H1 (cell line): ENCODE measurements at regions not wholly inside any gene's neighbourhood (a gene's known extent, or its start where the extent isn't known, plus 50 kb on each side); places are given as distances from the start of the nearest gene placed in this dataset.

Source experiments
- CTCF ChIA-PET: fragments of 300-600 bp; sonication (Branson Sonifier 250); formaldehyde crosslinking; loops from one replicate; lab custom pipeline; 2021; ENCODE audit not compliant: partially characterized antibody; lab: Charles Lee
- POLR2A ChIA-PET: fragments of 300-600 bp; sonication (Branson Sonifier 250); formaldehyde crosslinking; loops from one replicate; lab custom pipeline; 2021; ENCODE audit warnings: inconsistent platforms; ENCODE audit not compliant: partially characterized antibody; lab: Charles Lee
- DNase-seq, 2 experiments: peaks; one replicate each; pipeline versions ENCODE4 v3.0.0 to v3.0.0-alpha.2; 2010 to 2022; ENCODE audit warnings: low spot score in 2 of 2, low read depth in 1 of 2, mixed read lengths in 1 of 2
- FAIRE-seq: peaks from 2 replicates; lab custom pipeline; 2011; peaks lifted over from hg19 to GRCh38; lab: Jason Lieb, UNC
- H2AFZ ChIP-seq: 2 replicates; pipeline ENCODE4 v1.8.1; 2012; ENCODE audit warnings: low read length, inconsistent platforms
- H2AK5ac ChIP-seq: 2 replicates; pipeline ENCODE4 v1.6.1; 2013; ENCODE audit warnings: low read depth, low read length
- H2BK120ac ChIP-seq: replicated peaks from 2 replicates; pipeline ENCODE3; 2013; ENCODE audit warnings: low read depth, low read length, inconsistent platforms
- H2BK12ac ChIP-seq: 2 replicates; pipeline ENCODE4 v1.6.1; 2013; ENCODE audit warnings: low read depth, low read length
- H2BK15ac ChIP-seq: 2 replicates; pipeline ENCODE4 v1.6.1; 2013; ENCODE audit warnings: low read length
- H2BK20ac ChIP-seq: 2 replicates; pipeline ENCODE4 v1.6.1; 2013; ENCODE audit warnings: low read length
- H2BK5ac ChIP-seq: 2 replicates; pipeline ENCODE4 v1.6.1; 2013; ENCODE audit warnings: low read depth, low read length
- H3K14ac ChIP-seq: 2 replicates; pipeline ENCODE4 v1.6.1; 2013; ENCODE audit warnings: inconsistent platforms; ENCODE audit not compliant: insufficient read length
- H3K18ac ChIP-seq: 2 replicates; pipeline ENCODE4 v1.6.1; 2013; ENCODE audit warnings: low read length; ENCODE audit errors: extremely low read depth
- H3K23ac ChIP-seq: 2 replicates; pipeline ENCODE4 v1.6.1; 2013; ENCODE audit warnings: inconsistent platforms; ENCODE audit not compliant: insufficient read length
- H3K23me2 ChIP-seq: 2 replicates; pipeline ENCODE4 v1.6.1; 2013; ENCODE audit warnings: low read depth, low read length
- H3K27ac ChIP-seq: 2 replicates; pipeline ENCODE4 v1.6.1; 2011; ENCODE audit warnings: low read depth, low read length, inconsistent platforms
- H3K27me3 ChIP-seq, 4 experiments: replicated peaks in 1 of 4; 1 replicate in 1 of 4; 2 replicates in 3 of 4; pipeline versions ENCODE4 v1.6.1 to v1.8.1; 2011 to 2013; ENCODE audit warnings: low read length in 3 of 4, mild to moderate bottlenecking in 3 of 4, inconsistent platforms in 2 of 4, mixed read lengths in 2 of 4, moderate library complexity in 1 of 4; ENCODE audit not compliant: control insufficient read depth in 3 of 4, insufficient read depth in 3 of 4; ENCODE audit errors: extremely low read depth in 1 of 4
- H3K36me3 ChIP-seq, 4 experiments: 2 replicates each; pipeline versions ENCODE4 v1.6.1 to v1.8.1; 2011 to 2013; ENCODE audit warnings: mild to moderate bottlenecking in 4 of 4, low read length in 3 of 4, moderate library complexity in 2 of 4, control low read depth in 1 of 4, inconsistent platforms in 1 of 4; ENCODE audit not compliant: insufficient read depth in 4 of 4, control insufficient read depth in 2 of 4
- H3K4ac ChIP-seq: replicated peaks from 2 replicates; pipeline ENCODE3; 2013; ENCODE audit warnings: low read length, low read depth, mixed read lengths, inconsistent platforms; ENCODE audit not compliant: insufficient read length
- H3K4me1 ChIP-seq, 4 experiments: replicated peaks in 1 of 4; 1 replicate in 1 of 4; 2 replicates in 3 of 4; pipeline versions ENCODE4 v1.6.1 to v1.8.1; 2011 to 2013; ENCODE audit warnings: low read length in 3 of 4, inconsistent platforms in 2 of 4, mixed read lengths in 1 of 4; ENCODE audit not compliant: insufficient read depth in 4 of 4, control insufficient read depth in 3 of 4
- H3K4me2 ChIP-seq, 2 experiments: 2 replicates each; pipeline versions ENCODE4 v1.6.1 to v1.8.1; 2011 to 2013; ENCODE audit warnings: low read depth in 2 of 2, low read length in 2 of 2, control low read depth in 1 of 2, inconsistent platforms in 1 of 2, mild to moderate bottlenecking in 1 of 2; ENCODE audit not compliant: insufficient read depth in 1 of 2
- H3K4me3 ChIP-seq, 4 experiments: fragments of 200-600, 300-600 bp in 1 of 4; sonication (generic), shearing (Covaris generic), sonication (Bioruptor Twin) in 1 of 4; 2 replicates each; pipeline versions ENCODE4 v1.5.1 to v1.8.1; 2011 to 2016; ENCODE audit warnings: low read length in 4 of 4, low read depth in 3 of 4, control low read depth in 2 of 4, inconsistent platforms in 2 of 4, mild to moderate bottlenecking in 2 of 4, mixed read lengths in 1 of 4, moderate library complexity in 1 of 4; ENCODE audit not compliant: insufficient read depth in 2 of 4; ENCODE audit errors: extremely low read depth in 1 of 4
- H3K56ac ChIP-seq: replicated peaks from 2 replicates; pipeline ENCODE3; 2013; ENCODE audit warnings: low read depth, mild to moderate bottlenecking, mixed read lengths, low read length, inconsistent platforms; ENCODE audit not compliant: insufficient read length
- H3K79me1 ChIP-seq: 2 replicates; pipeline ENCODE4 v1.6.1; 2013; ENCODE audit warnings: low read depth, low read length, control low read depth
- H3K79me2 ChIP-seq, 2 experiments: 2 replicates each; pipeline versions ENCODE4 v1.6.1 to v1.8.1; 2012 to 2013; ENCODE audit warnings: low read length in 2 of 2, mild to moderate bottlenecking in 2 of 2, inconsistent platforms in 1 of 2; ENCODE audit not compliant: insufficient read depth in 2 of 2, control insufficient read depth in 1 of 2
- H3K9ac ChIP-seq, 4 experiments: replicated peaks in 1 of 4; 1 replicate in 1 of 4; 2 replicates in 3 of 4; pipeline versions ENCODE4 v1.6.1 to v1.8.1; 2011 to 2013; ENCODE audit warnings: low read depth in 3 of 4, low read length in 3 of 4, control low read depth in 2 of 4, mild to moderate bottlenecking in 2 of 4, moderate library complexity in 2 of 4, inconsistent platforms in 1 of 4; ENCODE audit errors: extremely low read depth in 1 of 4
- H3K9me3 ChIP-seq, 2 experiments: 2 replicates each; pipeline versions ENCODE4 v1.6.1 to v1.8.1; 2012 to 2013; ENCODE audit warnings: mild to moderate bottlenecking in 2 of 2, moderate library complexity in 2 of 2, control low read depth in 1 of 2, inconsistent platforms in 1 of 2, low read depth in 1 of 2, low read length in 1 of 2, mixed read lengths in 1 of 2; ENCODE audit not compliant: insufficient read depth in 2 of 2
- H4K20me1 ChIP-seq, 2 experiments: replicated peaks in 1 of 2; 2 replicates each; pipeline versions ENCODE3 to v1.8.1; 2011 to 2013; ENCODE audit warnings: inconsistent platforms in 2 of 2, low read length in 2 of 2, mild to moderate bottlenecking in 1 of 2; ENCODE audit not compliant: insufficient read depth in 2 of 2, control insufficient read depth in 1 of 2
- H4K5ac ChIP-seq: 2 replicates; pipeline ENCODE4 v1.6.1; 2013; ENCODE audit warnings: low read length, low read depth, mixed read lengths, inconsistent platforms; ENCODE audit not compliant: insufficient read length
- H4K8ac ChIP-seq: 2 replicates; pipeline ENCODE4 v1.8.0; 2013; ENCODE audit warnings: mild to moderate bottlenecking, moderate library complexity, low read length, inconsistent platforms; ENCODE audit not compliant: insufficient read depth; ENCODE audit errors: extremely low read depth
- H4K91ac ChIP-seq: replicated peaks from 2 replicates; pipeline ENCODE3; 2013; ENCODE audit warnings: low read length, mixed read lengths, inconsistent platforms; ENCODE audit not compliant: insufficient read length
- ASH2L ChIP-seq: fragments of 200-600, 300-600 bp; sonication (generic); IDR thresholded peaks from one replicate; pipeline ENCODE4 v1.7.1; 2017; ENCODE audit warnings: low read length
- JUN ChIP-seq: IDR thresholded peaks from 2 replicates; pipeline ENCODE4 v1.6.1; 2011; ENCODE audit warnings: low read depth, mild to moderate bottlenecking, improper control_type of control experiment, low read length
- NRF1 ChIP-seq: IDR thresholded peaks from 2 replicates; pipeline ENCODE4 v1.6.1; 2011; ENCODE audit warnings: mild to moderate bottlenecking, low read depth, low read length, improper control_type of control experiment
- PHF8 ChIP-seq: fragments of 200-600 bp; sonication (generic); conservative IDR thresholded peaks from 2 replicates; pipeline ENCODE4 v1.7.1; 2012; ENCODE audit warnings: low read depth, mild to moderate bottlenecking, inconsistent platforms, low read length, moderate library complexity
- SIRT6 ChIP-seq: IDR thresholded peaks from one replicate; pipeline ENCODE4 v1.7.1; 2012; ENCODE audit warnings: low read length, inconsistent platforms
- TBP ChIP-seq: IDR thresholded peaks from 2 replicates; pipeline ENCODE4 v1.6.1; 2011; ENCODE audit warnings: low read depth, low read length, improper control_type of control experiment
- YY1 ChIP-seq: IDR thresholded peaks from 2 replicates; pipeline ENCODE4 v1.6.1; 2011; ENCODE audit warnings: low read depth, mild to moderate bottlenecking, low read length
- WGBS, 2 experiments: shearing (Covaris generic) in 1 of 2; methylation state at CpG; one replicate each; pipeline versions ENCODE4 v1.1.6 to v1.1.7; 2013 to 2015; ENCODE audit warnings: low lambda C conversion rate in 2 of 2, mixed read lengths in 2 of 2, inconsistent platforms in 1 of 2, low coverage in 1 of 2, missing lambda C conversion rate in 1 of 2; ENCODE audit not compliant: insufficient replicate concordance in 2 of 2, insufficient coverage in 1 of 2, insufficient read length in 1 of 2; ENCODE audit errors: extremely low coverage in 1 of 2, missing lambda C conversion rate in 1 of 2; 5-methylcytosine and 5-hydroxymethylcytosine counted together
- TF ChIP-seq, protein P1 (sequence below): IDR thresholded peaks from 2 replicates; pipeline ENCODE4 v1.6.1; 2012; ENCODE audit warnings: inconsistent platforms

DNA sequence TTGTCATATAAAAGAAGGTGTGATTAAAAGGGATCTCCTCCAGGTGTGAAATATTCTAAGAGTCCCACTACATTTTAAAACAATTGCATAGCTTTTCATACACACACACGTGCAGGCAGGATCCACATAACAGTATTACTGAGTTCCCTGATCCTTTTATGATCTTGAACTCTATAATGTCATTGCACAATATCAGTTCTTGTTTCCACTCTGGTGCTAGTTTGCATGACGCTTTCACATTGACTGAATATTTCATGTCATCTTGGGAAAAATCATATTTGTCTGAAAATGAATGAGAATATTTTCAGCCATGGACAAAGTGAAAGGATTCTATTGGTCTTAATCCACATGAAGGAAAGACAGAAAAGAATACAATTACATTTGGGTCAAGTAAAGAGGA is 703.8 kb downstream of the CDH8 start:
- no peaks in the 10 kb centered on the region for H3K79me2 ChIP-seq
- no peak overlapping the region for H2BK120ac ChIP-seq
- H3K27me3 ChIP-seq: no peaks in the 10 kb centered on the region
- no peak overlapping the region for H3K23ac ChIP-seq
- no peak overlapping the region for H2BK5ac ChIP-seq
- H2BK12ac ChIP-seq: no peak overlapping the region
- H3K56ac ChIP-seq: no peak overlapping the region
- no peaks in the 10 kb centered on the region for H4K20me1 ChIP-seq
- H3K14ac ChIP-seq: no peak overlapping the region
- no peaks in the 10 kb centered on the region for H3K4me1 ChIP-seq
- H2BK20ac ChIP-seq: no peak overlapping the region
- no peak overlapping the region for H3K4me3 ChIP-seq
- H3K36me3 ChIP-seq: no peaks in the 10 kb centered on the region
- H3K18ac ChIP-seq: no peak overlapping the region
- TF ChIP-seq ASH2L (no peak), NRF1 (no peak), YY1 (no peak), TBP (no peak), JUN (no peak), PHF8 (no peak), SIRT6 (no peak)
- TF ChIP-seq, protein P1, sequence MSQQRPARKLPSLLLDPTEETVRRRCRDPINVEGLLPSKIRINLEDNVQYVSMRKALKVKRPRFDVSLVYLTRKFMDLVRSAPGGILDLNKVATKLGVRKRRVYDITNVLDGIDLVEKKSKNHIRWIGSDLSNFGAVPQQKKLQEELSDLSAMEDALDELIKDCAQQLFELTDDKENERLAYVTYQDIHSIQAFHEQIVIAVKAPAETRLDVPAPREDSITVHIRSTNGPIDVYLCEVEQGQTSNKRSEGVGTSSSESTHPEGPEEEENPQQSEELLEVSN: no peak
- TF ChIP-seq, all 59 proteins: peak for 0
- ChIA-PET CTCF (no interaction called here), POLR2A (no interaction called here)
- no peak overlapping the region for H3K4ac ChIP-seq
- H2AFZ ChIP-seq: no peak overlapping the region
- H3K79me1 ChIP-seq: no peaks in the 10 kb centered on the region
- DNase-seq: no peak
- H3K27ac ChIP-seq: no peak overlapping the region
- 91% methylated on average over 2 of the region's 2 CpGs; no CpG with 5 or more reads in 1 of the 2 experiments for WGBS, 2 experiments
- H2AK5ac ChIP-seq: no peak overlapping the region
- H3K9me3 ChIP-seq: no peaks in the 10 kb centered on the region
- H3K4me2 ChIP-seq: no peak overlapping the region
- H2BK15ac ChIP-seq: no peak overlapping the region
- no peak overlapping the region for H4K91ac ChIP-seq
- H3K23me2 ChIP-seq: no peaks in the 10 kb centered on the region
- H4K8ac ChIP-seq: no peak overlapping the region
- H4K5ac ChIP-seq: no peak overlapping the region
- no peak for FAIRE-seq
- H3K9ac ChIP-seq: no peak overlapping the region
